ENCODE measurements at regions not wholly inside any gene's neighbourhood (a gene's known extent, or its start where the extent isn't known, plus 50 kb on each side); places are given as distances from the start of the nearest gene placed in this dataset.
"Not testable (repeated sequence)": the region's sequence is repeated elsewhere in the genome, so short reads cannot be mapped to it uniquely, and the experiment has no call there.

DNA sequence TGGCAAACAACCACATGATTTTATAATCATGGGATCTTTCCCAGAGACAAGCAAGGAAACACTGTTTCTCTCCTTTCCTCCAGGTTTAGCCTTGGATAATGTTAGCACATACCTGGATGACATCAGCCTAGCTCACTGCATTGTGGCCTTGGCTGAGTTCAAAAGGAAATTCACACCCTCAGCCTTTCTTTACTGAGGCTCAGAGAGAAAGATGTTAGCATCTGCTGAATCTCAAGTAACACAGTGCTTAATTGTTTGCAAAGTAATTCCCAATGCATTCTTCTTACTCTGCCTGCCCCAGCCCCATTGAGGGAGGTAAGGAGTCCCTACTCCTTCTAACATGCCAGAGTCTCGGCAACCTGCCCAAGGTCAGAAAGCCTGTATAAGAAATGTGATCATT lies 432.2 kb upstream of the LMCD1 start:
- Histone ChIP-seq H2AFZ (ENCODE audit: low read length) (no peak overlapping the region), H3K4me3 (ENCODE audit: low read depth, low read length, poor library complexity, severe bottlenecking) (no peak overlapping the region), H3K4me1 (ENCODE audit: insufficient read depth, low read length, severe bottlenecking) (no peaks in the 10 kb centered on the region), H3K79me2 (ENCODE audit: insufficient read depth, low read length) (no peaks in the 10 kb centered on the region), H3K27me3 (ENCODE audit: insufficient read depth, low read length) (no peaks in the 10 kb centered on the region), H3K9ac (ENCODE audit: low read length) (no peak overlapping the region), H3K9me3 (ENCODE audit: low read length) (no peaks in the 10 kb centered on the region), H3K4me2 (ENCODE audit: low read length) (no peak overlapping the region), H4K20me1 (ENCODE audit: insufficient read depth, low read length) (no peaks in the 10 kb centered on the region), H3K36me3 (ENCODE audit: insufficient read depth, low read length) (no peaks in the 10 kb centered on the region), H3F3A (ENCODE audit: insufficient read depth, low read length) (no peaks in the 10 kb centered on the region), H3K9me2 (ENCODE audit: low read depth, low read length) (no peaks in the 10 kb centered on the region), H3K27ac (ENCODE audit: low read depth, low read length, poor library complexity, severe bottlenecking) (no peak overlapping the region)
- TF ChIP-seq EZH2 (IDR thresholded peaks at IDR 0.05; ENCODE audit: borderline replicate concordance, low read length), result no peak
- TF ChIP-seq, protein P1, sequence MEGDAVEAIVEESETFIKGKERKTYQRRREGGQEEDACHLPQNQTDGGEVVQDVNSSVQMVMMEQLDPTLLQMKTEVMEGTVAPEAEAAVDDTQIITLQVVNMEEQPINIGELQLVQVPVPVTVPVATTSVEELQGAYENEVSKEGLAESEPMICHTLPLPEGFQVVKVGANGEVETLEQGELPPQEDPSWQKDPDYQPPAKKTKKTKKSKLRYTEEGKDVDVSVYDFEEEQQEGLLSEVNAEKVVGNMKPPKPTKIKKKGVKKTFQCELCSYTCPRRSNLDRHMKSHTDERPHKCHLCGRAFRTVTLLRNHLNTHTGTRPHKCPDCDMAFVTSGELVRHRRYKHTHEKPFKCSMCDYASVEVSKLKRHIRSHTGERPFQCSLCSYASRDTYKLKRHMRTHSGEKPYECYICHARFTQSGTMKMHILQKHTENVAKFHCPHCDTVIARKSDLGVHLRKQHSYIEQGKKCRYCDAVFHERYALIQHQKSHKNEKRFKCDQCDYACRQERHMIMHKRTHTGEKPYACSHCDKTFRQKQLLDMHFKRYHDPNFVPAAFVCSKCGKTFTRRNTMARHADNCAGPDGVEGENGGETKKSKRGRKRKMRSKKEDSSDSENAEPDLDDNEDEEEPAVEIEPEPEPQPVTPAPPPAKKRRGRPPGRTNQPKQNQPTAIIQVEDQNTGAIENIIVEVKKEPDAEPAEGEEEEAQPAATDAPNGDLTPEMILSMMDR (IDR thresholded peaks at IDR 0.05; ENCODE audit: low read length), result no peak

DNA sequence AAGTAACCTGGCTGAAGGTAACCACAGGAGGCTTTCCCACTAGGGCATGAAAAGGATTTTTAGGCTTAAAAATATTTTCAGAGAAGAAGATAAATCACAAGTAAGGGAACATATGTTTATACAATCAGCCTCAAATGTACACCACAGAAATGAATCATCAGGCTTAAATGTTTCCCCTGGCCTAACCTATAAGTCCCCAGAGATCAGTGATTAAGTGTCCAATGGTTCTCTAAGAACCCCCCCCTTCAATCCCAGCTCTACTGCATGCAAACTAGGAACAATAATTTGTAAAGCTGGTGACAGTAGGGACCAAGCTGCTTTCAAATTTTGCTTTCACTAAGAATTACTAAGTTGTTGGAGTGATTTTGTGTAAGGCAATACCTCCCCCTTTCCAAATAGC lies 431.6 kb upstream of the LMCD1 start:
- Histone ChIP-seq H3K27ac (ENCODE audit: low read depth, low read length, poor library complexity, severe bottlenecking) (no peak overlapping the region), H3K9me2 (ENCODE audit: low read depth, low read length) (no peaks in the 10 kb centered on the region), H3K4me1 (ENCODE audit: insufficient read depth, low read length, severe bottlenecking) (no peaks in the 10 kb centered on the region), H3K4me2 (ENCODE audit: low read length) (no peak overlapping the region), H3K36me3 (ENCODE audit: insufficient read depth, low read length) (no peaks in the 10 kb centered on the region), H3K9me3 (ENCODE audit: low read length) (no peaks in the 10 kb centered on the region), H3K4me3 (ENCODE audit: low read depth, low read length, poor library complexity, severe bottlenecking) (no peak overlapping the region), H4K20me1 (ENCODE audit: insufficient read depth, low read length) (no peaks in the 10 kb centered on the region), H3K27me3 (ENCODE audit: insufficient read depth, low read length) (no peaks in the 10 kb centered on the region), H2AFZ (ENCODE audit: low read length) (no peak overlapping the region), H3K79me2 (ENCODE audit: insufficient read depth, low read length) (no peaks in the 10 kb centered on the region), H3K9ac (ENCODE audit: low read length) (no peak overlapping the region), H3F3A (ENCODE audit: insufficient read depth, low read length) (no peaks in the 10 kb centered on the region)
- TF ChIP-seq EZH2 (IDR thresholded peaks at IDR 0.05; ENCODE audit: borderline replicate concordance, low read length), result no peak

DNA sequence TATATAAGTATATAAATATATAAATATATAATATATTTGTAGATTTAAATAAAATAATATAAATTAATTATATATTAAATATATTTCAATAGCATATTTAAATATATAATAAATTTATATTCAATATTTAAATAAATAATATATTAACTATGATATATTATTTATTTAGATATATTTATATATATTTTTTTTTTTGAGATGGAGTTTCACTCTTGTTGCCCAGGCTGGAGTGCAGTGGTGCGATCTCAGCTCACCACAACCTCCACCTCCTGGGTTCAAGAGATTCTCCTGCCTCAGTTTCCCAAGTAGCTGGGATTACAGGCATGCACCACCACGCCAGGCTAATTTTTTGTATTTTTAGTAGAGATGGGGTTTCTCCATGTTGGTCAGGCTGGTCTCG lies 426.9 kb upstream of the LMCD1 start:
- H3K27ac ChIP-seq (ENCODE audit: low read depth, low read length, poor library complexity, severe bottlenecking); H4K20me1 ChIP-seq (ENCODE audit: insufficient read depth, low read length); H3K4me3 ChIP-seq (ENCODE audit: low read depth, low read length, poor library complexity, severe bottlenecking); H3K9me3 ChIP-seq (ENCODE audit: low read length); H3F3A ChIP-seq (ENCODE audit: insufficient read depth, low read length); H3K36me3 ChIP-seq (ENCODE audit: insufficient read depth, low read length); H3K4me1 ChIP-seq (ENCODE audit: insufficient read depth, low read length, severe bottlenecking); H3K27me3 ChIP-seq (ENCODE audit: insufficient read depth, low read length); H2AFZ ChIP-seq (ENCODE audit: low read length); H3K79me2 ChIP-seq (ENCODE audit: insufficient read depth, low read length); H3K9ac ChIP-seq (ENCODE audit: low read length); H3K9me2 ChIP-seq (ENCODE audit: low read depth, low read length); H3K4me2 ChIP-seq (ENCODE audit: low read length): not testable (repeated sequence)

DNA sequence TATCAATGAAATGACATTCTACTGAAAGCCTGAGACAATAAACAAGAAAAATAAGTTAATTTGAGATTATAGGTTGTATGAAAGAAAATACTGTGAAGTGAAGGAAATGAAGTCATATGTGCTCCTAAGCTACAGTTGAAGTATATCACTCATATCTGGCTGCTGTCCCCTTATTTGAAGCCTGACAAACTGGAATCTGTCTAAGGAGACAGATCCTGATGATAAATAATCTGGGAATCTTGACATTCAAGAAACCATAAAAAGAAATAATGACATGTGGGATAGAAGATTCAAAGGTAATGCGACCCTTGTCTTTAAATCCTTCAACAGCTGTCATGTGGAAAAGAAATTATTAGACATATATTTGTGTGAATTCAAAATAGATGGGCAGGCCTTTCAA lies 424.5 kb upstream of the LMCD1 start:
- H3K27me3 ChIP-seq (ENCODE audit: insufficient read depth, low read length), result no peaks in the 10 kb centered on the region
- no peaks in the 10 kb centered on the region for H4K20me1 ChIP-seq (ENCODE audit: insufficient read depth, low read length)
- no peak overlapping the region for H3K4me2 ChIP-seq (ENCODE audit: low read length)
- no peaks in the 10 kb centered on the region for H3K4me1 ChIP-seq (ENCODE audit: insufficient read depth, low read length, severe bottlenecking)
- TF ChIP-seq EZH2 (IDR thresholded peaks at IDR 0.05; ENCODE audit: borderline replicate concordance, low read length), result no peak
- TF ChIP-seq, protein P1 (IDR thresholded peaks at IDR 0.05; ENCODE audit: low read length), result no peak
- no peak overlapping the region for H3K4me3 ChIP-seq (ENCODE audit: low read depth, low read length, poor library complexity, severe bottlenecking)
- no peak overlapping the region for H3K9ac ChIP-seq (ENCODE audit: low read length)
- no peaks in the 10 kb centered on the region for H3F3A ChIP-seq (ENCODE audit: insufficient read depth, low read length)
- no peak overlapping the region for H2AFZ ChIP-seq (ENCODE audit: low read length)
- H3K27ac ChIP-seq (ENCODE audit: low read depth, low read length, poor library complexity, severe bottlenecking), result no peak overlapping the region
- H3K36me3 ChIP-seq (ENCODE audit: insufficient read depth, low read length), result no peaks in the 10 kb centered on the region
- no peaks in the 10 kb centered on the region for H3K9me2 ChIP-seq (ENCODE audit: low read depth, low read length)
- no peaks in the 10 kb centered on the region for H3K79me2 ChIP-seq (ENCODE audit: insufficient read depth, low read length)
- H3K9me3 ChIP-seq (ENCODE audit: low read length), result no peaks in the 10 kb centered on the region

All from OCI-LY1 (cell line).